ENCODE measurements at regions not wholly inside any gene's neighbourhood (a gene's known extent, or its start where the extent isn't known, plus 50 kb on each side); places are given as distances from the start of the nearest gene placed in this dataset.
"Not testable (repeated sequence)": the region's sequence is repeated elsewhere in the genome, so short reads cannot be mapped to it uniquely, and the experiment has no call there.

DNA sequence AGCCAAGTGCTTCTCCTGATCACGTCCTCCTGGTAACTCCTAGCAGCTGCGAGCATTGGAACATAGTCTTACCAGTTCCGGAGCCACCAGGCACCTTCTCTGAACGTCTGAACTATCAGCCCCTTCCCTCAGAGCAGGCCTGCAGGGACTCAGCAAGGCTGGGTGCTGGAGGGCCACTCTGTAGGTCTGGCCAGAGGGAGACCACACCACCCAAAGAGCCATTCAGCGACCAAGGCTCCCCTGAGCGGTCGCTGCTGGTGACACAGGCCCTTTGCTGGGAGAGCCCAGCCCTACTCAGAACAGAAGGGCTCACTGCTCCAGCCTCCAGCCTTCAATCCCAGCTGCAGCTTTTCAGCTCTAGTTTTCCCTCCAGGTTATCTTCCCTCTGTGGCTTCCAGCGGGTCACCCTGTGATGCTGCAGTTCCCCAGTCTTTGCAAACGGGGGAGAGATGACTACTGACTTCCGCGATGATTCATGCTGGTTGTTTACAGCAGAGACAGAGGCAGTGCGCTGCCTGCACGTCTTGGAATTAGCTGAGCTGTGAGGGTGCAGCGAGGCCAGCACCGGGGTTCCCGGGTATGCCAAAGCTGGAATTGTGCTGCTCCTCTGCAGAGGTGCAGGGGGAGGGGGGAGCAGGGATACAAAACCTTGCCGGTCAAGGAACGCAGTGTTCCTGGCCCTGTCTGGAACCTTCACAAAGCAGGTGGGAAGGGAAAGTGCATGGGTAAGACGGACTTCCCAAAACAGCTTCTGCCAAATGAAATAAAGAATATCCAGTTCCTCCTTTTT is 161.4 kb downstream of the LY86 start:
- DNase-seq = no peak

DNA sequence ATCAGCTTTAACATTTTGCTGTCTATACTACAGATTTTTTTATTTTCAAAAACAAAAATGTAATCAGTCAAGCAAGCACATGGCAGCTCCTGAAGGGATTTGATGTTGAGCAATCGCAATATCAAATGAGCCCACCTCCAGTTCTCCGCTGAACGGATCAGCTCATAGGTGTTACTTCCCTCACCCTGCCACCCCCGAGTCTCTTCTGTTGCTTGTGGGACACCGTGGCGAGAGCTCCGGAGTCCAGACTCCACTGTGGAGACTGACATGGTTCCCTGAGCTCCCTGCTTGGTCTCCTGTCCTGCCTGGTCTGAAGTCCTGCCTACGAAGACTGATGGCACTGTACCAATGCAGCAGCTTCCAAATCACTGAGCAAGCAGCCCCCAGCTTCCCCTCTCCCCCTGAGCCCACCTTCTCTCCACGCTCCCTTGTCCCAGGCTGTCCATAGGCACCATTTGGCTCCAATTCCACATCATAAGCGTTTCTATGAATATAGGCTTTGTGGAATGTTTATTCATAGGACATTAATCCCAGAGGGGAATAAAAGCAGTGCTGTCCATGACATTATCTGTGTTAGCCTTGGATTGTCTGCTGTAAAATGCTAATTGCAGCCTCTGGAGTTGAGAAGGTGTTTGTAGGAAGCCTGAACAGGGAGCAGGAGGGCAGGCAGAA is 162.2 kb downstream of the LY86 start:
- DNase-seq = no peak

DNA sequence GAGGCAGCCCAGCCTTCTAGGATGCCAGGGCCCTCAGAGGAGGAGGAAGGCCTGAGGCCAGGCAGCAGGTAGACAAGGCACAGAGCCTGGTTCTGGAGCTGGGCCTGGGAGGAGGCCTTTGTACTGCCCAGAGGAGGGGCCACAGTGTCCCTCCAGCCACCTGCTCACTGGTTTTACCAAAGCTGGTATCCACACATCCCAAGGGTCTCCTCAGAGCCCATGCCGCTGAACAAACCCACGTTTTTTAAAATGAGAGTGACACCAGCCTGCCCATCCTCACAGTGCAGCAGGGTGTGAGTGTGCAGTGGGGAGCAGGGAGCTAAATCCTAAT is 162.7 kb downstream of the LY86 start:
- no peak for DNase-seq

DNA sequence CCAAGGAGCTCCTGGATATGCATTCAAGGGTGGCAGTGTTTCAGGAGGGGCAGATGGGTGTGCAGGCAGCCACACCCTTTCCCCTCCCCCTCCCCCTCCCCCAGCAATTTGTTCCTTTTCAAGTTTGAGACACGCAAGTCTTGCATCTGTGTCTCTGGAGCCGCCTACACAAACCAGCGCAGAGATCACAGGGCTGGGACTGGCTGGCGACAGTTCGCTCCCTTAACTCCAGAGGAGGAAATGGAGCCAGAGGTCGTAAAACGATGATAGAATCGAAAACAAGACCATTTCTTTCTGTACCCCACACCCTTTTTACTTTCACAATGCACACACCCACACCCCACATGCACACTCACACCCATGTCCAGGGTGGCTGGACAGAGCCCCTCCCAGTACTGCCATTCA is 163.1 kb downstream of the LY86 start:
- DNase-seq = no peak

DNA sequence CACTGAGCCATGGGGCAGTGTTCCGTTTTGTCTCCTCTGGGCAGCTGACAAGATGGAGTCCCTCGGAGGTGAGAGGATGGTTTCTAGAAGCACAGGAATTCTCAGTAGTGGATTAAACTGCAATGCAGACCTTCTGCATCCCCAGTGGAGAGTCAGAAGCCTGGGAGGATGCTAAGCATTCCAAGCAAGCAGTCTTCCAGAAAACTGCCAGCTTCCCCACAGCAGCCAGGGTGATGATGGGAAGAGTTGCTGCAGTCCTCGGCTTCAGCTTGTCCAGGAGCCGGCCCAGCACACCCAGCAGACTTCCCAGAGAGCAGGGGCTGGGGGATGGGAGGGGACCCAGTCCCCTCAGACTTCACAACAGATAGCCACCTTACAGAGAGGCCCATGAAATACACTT is 163.6 kb downstream of the LY86 start:
- no peak for DNase-seq

DNA sequence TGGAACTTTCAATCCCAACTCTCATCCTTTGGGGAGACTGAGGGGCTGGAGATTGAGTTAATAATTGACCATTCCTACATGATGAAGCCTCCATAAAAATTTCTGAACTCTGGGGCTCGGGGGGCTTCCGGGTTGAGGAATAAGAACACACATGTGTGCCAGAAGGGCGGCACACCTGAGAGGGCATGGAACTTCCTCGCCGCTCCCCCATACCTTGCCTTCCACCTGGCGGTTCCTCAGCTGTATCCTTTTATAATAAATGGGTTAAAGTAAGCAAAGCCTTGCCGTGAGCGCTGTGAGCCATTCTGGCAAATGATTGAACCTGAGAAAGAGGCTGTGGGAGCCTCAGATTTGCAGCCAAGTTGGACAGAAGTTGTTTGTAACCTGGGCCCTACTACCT is 164.8 kb downstream of the LY86 start:
- DNase-seq = no peak

DNA sequence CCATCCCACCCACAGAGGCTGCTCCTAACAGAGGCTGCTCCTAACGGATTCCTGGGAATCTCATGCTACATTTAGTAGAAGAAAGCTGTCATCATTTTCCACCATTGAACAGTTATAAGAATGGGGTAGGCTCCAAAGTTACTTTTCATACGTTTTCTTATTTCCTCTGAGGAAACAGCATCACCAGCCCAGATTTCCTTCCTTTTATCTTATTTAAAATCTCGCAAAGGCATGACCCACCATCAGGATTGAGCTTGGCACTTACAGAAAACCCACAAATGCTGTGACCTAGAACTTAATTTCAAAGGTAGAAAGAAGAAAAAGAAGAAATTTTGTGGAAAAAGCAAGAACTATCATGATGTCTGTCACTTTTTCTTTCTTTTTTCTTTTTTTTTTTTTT is 168.0 kb downstream of the LY86 start:
- no peak for DNase-seq

DNA sequence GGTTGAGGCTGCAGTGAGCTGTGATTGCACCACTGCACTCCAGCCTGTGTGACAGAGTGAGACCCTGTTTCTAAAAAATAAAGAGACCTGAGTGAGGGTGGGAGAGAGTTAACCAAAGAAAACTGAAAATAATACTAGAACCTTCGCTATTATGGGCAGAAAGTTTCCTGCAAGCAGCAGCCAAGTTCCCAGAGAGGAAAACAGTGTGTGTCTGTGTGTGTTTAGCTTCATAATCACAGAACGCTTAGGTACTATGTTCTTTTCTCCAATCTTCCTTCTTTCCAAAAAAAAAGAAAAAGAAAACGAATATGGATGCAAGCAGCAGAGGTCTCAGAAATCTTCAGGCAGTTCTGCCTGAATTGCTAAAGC is 170.0 kb downstream of the LY86 start:
- no peak for DNase-seq

DNA sequence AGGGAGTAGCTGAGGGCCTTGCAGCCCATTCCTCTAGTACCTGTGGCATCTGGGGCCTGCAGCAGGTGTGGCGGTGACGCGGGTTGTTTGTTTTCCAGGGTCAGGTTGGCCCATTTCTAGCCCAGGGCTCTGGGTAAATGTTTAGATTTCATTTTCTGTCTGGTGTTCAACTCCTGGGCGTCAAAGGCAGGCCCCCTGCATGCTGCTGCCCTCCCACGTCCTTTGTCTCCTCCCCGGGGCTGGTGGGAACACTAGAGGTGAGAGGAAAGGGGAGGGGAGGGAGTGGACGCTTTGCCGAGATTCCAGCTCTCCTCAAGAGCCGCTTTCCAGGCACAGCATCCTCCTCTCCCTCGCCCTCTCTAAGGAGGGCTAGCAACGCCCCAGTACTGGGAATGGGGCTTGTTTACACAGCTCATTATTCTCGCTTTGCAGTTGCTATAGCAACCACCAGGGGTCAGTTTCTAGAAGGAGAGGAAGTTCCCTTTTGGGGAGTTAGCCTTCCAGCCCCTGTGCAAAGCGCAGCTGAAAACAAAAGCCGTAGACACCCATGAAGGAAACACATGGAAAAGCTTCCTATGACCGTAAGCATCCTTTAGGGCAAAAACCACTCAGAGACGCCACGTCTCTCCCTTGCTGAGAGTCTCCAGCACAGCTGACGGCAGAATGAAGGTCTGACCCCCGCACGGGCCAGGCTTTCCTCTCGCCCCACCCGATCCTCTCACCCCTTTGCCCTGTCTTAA is 170.6 kb downstream of the LY86 start:
- peak; percentile 31 for DNase-seq

DNA sequence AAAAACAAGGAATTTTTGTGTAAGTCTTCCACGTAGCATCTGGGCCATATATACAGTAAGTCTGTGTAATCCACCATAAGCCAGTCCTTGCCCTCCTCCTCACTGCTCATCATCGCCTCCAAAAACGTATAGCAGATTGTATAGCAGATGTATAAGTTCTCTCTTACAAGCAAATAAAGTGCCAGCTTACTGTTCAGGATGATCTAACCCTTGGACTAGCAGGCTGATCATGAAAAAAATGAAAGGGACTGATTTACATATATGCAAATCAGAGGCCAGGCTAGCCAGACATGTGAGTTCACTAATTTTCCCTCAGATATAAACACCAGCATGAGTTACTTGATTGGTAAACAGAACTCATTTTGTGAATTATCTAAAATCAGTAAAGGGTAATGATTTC is 171.5 kb downstream of the LY86 start:
- no peak for DNase-seq

DNA sequence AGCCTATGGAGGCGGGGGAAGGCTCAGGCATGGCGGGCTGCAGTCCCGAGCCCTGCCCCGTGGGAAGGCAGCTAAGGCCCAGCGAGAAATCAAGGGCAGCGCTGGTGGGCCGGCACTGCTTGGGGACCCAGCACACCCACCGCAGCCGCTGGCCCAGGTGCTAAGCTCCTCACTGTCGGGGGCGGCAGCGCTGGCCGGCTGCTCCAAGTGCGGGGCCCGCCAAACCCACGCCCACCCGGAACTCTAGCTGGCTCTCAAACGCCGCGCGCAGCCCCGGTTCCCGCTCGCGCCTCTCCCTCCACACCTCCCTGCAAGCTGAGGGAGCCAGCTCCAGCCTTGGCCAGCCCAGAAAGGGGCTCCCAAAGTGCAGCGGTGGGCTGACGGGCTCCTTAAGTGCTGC is 174.0 kb downstream of the LY86 start:
- not testable (repeated sequence) for DNase-seq

DNA sequence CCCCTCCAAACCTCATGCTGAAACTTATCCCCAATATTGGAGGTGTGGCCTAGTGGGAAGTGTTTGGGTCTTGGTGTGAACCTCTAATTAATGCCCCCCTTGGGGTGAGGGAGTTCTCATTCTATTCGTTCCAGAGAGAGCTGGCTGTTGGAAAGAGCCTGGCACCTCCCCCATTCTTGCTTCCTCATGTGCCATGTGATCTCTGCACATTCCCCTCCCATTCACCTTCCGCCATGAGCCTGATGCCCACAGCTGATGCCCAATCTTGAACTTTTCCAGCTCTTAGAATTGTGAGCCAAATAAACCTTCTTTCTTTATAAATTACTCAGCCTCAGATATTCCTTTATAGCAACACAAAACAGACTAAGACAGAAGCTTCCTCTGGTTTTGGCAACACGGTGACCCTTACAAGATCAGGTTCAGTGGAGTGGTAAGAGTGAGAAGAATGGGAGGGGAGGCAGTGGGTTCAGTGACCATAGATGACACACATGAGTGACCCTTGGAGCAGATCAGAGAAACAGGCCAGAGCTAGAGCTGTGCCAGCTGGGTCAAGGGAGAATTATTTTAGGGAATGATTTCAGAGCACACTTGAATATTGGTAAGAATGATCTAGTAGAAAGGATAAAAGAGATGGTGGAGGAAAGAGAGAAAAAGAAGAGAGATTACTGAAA is 176.4 kb downstream of the LY86 start:
- no peak for DNase-seq

DNA sequence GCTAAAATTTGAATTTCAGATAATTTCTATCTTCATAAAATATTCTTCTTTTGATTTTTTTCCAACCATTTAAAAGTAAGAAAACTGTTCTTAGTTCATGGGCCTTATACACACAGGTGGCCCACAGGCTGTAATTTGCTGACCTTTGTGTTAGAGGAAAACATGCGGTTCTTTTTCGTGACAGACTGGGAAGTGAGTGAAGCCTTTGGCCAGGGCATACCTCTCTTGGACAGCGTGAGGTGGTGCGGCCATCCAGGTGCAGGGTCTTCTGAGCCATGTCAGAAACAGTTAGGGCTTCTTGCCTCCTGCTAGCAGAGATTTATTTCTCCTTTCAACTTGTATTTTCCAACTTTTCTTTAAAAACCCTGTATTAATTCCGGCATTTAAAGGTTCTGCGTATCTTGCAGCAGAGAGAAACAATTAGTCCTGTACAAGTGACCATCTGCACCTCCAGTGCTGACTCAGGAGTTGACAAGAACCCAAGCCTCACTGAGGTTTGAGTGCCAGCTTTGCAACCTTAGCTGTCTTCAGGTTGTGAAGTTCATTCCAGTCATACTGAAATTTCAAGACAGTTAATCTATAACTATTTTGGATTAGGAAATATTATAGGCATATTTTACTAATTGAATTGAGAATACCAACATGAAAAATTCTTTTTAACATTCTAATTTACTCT is 177.8 kb downstream of the LY86 start:
- DNase-seq = no peak

DNA sequence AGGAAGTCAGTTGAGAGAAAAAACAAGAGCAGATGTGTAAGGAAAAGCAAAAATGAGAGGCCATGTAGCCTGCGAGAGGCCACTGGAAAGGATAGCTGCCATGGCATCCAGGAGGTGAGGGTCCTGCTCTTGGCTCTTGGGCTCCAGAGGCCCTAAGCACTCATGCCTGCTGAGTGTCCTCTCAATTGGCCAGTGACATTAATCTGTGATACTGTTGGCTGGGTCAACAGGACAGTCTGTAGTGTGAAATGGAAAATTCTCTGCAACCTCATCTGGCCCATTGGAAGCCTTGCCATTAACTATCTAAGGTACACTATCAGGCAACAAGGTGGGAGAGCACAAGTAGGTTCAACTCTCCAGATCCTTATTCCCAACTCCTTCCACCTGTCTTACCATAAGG is 180.9 kb downstream of the LY86 start:
- no peak for DNase-seq

DNA sequence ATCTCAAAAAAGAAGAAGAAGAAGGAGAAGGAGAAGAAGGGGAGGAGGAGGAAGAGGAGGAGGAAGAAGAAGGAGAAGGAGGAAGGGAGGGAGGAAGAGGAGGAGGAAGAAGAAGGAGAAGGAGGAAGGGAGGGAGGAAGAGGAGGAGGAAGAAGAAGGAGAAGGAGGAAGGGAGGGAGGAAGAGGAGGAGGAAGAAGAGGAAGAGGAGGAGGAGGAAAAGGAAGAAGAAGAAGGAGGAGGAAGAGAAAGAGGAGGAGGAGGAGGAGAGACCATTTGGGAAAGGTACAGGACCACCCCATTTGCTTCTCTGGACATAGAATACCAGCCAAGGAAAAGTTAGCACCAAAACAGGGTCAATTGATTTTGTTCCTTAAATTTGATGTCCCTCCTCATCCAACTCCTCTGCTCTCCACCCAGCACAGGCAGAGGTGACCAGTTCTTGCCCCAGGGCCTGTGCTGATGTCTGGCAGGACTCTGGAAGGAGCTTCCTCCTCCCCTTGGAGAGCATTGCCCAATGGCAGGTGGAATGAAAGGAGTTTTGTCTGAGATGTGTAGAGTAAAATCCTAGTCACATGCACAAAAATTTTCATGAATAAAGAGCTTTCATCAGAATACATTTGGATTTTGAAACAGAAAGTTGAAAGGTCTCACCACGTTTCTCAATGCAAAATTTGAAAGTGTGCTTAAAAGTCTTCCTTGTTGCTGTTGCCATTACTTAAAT is 182.9 kb downstream of the LY86 start:
- DNase-seq = no peak

DNA sequence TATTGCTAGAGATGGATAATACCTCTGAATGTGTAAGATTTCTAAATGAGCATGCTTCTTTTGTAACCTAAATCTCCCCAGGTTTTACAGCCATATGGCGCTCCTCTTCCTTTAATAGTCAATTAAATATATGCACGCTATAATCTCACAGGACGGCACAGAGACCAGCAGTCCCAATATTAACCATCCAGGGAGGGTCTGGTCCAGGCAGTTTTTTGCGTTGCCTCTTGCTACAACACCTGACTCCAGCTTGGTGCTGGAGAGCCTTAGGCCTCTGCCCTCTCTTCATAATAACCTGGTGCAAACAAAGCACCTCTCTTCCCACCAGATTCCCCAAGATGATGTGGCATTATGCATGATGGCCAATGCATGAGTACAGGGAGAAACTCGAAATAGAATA is 183.4 kb downstream of the LY86 start:
- DNase-seq = no peak

DNA sequence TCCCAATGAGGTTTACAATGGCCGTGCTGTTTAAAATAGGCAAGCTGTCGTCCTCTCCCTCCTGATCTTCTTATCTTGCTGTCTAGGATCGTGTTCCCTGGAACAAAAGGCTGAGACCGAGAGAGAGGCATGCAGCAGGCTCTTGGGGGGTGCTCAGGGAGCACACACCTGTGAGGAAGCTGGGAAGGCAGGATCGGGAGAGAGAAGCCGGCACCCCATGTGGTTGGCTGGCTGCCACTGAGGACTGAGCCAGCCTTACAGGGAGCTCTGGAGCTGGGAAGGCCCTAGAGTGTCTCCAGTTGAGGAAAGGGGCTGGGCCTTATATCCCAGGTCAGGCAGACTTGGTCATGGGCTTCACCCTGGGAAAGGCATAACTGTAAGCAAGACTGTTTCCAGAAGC is 184.2 kb downstream of the LY86 start:
- no peak for DNase-seq

DNA sequence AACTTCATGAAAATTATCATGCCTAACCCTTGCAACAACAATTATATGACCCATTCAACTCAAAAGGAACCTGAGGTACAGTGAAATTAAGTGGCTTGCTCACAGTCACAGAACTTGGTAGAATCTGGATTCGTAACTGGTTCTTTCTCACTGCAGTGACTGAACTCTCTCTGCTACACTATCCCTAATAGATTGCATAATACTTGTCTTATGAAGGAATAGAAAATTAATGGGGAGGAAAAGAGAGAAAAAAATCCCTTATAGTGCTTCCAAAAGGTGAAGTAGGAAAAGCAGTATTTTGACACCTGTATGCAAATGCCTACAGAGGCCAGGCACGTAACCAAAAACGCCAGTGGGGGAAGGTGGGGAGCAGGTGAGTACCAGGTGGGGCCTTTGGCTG is 186.6 kb downstream of the LY86 start:
- DNase-seq = no peak

DNA sequence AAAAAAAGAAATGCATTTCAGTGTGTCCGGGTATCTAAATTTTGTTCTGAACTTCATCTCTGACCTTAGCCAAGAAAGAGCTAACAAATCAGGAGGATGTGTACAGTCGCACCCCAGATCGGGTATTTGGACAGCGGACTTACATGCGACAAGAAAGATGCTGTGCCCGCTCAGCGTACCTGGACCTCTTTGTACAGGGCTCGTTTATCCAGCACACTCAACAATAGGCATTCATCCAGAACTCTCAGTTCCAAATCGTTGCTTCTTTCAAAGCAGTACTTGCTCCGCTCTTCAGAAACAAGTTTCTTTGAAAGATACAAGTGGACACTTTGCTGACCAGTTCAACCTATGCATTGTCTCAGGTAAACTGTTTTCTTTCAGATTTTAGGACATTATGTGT is 191.7 kb downstream of the LY86 start:
- no peak for DNase-seq

DNA sequence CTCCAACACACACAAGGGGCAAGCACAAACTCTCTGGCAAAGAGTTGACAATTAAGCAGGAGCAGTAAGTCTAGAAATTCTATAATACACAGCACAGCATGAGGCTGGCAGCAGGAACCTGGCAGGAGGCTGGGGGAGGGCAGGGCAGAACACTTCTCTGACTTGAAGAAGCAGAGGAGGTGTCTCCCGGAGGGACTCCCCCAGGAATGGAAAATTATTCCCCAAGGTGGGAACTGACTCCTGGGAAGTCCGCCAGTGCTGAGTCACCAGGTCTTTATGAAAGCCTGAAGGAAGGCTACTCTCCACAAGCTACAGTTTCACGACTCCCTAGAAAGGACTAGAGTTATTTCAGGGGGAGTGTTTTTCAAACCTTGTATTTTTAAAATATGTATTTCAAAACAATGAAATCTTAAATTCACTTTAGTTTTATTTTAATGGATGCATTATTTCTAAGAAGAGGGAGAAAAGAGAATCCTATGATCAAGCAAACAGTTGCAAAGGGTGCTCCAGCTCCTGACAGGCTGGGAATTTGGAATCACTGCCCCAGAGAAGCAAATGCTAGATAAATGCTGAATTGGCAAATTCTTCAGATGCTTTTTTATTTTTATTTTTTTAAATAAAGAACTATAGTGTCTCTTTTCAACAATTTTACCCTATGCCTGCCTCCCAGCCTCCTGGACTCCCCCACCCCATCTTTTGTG is 192.8 kb downstream of the LY86 start:
- DNase-seq = no peak

DNA sequence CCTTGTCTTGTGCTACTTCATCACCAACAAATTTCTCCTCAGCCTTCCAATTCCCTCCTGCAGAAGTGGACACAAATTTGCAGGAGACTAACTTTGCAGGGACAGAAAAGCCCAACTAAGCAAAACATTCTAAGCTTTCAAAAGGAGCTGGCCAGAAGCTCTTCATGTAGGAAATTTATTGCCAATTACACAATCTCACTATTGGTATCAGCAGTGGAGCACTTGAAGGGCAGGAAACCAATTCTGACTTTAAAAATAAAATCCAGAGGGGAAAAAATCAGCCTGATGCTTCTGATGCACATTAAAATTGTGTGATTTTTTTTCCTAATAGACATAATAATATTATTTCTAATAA is 193.3 kb downstream of the LY86 start:
- no peak for DNase-seq

DNA sequence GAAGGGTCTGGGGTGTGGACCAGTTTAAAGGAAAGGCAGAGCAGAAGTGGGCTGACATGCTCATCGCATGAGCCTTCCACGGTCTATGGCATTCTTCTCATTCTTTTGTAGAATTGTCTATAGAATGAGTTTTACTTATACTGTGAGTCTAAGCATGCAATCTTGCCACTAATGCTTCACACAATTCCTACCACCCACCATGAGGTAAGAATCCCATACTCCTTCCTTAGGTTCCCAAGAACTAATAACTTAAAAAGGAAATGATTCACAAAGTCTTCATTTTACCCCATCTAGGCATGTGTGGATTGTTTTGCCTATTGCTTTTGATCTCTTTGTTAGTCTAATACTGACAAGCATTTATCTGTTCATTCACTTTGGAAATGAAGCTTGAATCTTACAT is 195.2 kb downstream of the LY86 start:
- DNase-seq = no peak
